GM19324 (cell line): ENCODE measurements at regions not wholly inside any gene's neighbourhood (a gene's known extent, or its start where the extent isn't known, plus 50 kb on each side); places are given as distances from the start of the nearest gene placed in this dataset.
A peak's percentile ranks its signal among the peaks of the same experiment; 100 is the strongest.

Experiments used
- ATAC-seq: cut with Tn5 transposase; IDR thresholded peaks from one replicate; pipeline ENCODE4 v1.9.1; 2021; ENCODE audit warnings: mild to moderate bottlenecking, moderate library complexity; ENCODE audit not compliant: unreplicated experiment, low FRiP score

DNA sequence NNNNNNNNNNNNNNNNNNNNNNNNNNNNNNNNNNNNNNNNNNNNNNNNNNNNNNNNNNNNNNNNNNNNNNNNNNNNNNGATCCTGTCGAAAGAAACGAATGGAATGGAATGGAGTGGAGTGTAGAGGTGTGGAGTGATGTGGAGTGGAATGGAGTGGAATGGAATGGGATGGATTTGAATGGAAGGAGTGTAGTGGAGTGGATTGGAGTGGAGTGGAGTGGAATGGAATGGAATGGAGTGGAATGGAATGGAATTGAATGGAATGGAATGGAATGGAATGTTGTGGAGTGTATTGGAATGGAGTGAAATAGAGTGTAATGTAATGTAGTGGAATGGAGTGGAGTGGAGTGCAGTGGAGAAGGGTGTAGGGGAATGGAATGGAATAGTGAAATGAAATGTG lies 1275.4 kb upstream of the TPTE start:
- peak; percentile 21 for ATAC-seq

DNA sequence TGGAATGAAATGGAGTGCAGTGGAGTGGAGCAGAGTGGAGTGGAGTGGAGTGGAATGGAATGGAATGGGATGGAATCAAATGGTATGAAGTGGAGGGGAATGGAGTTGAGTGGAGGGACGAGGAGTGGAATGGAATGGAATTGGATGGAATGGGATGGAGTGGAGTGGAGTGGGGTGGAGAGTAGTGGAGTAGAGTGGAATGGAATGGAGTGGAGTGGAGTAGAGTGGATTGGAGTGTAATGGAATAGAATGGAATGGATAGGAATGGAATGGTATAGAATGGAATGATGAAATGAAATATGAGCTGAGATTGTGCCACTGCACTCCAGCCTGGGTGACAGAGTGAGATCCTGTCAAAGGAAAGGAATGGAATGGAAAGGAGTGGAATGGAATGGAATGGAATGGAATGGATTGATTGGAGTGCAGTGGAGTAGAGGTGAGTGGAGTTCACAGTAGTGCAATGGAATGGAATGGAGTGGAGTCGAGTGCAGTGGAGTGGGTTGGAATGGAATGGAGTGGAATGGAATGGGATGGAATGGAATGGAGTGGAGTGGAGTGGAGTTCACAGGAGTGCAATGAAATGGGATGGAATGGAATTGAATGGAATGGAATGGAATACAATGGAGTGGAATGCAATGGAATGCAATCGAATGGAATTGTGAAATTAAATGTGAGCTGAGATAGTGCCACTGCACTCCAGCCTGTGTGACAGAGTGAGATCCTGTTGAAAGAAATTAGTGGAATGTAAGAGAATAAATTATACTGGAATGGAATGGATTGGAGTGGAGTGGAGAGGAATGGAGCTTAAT lies 1274.7 kb upstream of the TPTE start:
- peak; percentile 56 for ATAC-seq

DNA sequence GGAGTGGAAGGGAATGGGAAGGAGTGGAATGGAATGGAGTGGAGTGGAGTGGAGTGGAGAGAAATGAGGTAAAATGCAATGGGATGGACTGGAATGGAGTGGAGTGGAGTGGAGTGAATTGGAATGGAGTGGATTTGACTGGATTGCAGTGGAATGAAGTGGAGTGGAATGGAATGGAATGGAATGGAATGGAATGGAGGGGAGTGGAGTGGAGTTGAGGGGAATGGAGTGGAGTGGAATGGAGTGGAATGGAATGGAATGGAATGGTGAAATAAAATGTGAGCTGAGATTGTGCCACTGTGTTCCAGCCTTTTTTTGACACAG lies 1274.1 kb upstream of the TPTE start:
- peak; percentile 31 for ATAC-seq

GRCh38 chr21:9247616-9248317 lies 1273.6 kb upstream of the TPTE start:
- peak; percentile 31 for ATAC-seq
